HepG2 (cell line): ENCODE measurements at regions not wholly inside any gene's neighbourhood (a gene's known extent, or its start where the extent isn't known, plus 50 kb on each side); places are given as distances from the start of the nearest gene placed in this dataset.

Experiments used
- RBAK ChIP-seq: sonication (generic); formaldehyde crosslinking; IDR thresholded peaks from 2 replicates; pipeline ENCODE4 v1.5.1; 2020; ENCODE audit warnings: mild to moderate bottlenecking, missing genetic modification reagents
- RBM39 ChIP-seq: fragments of 200-400 bp; formaldehyde crosslinking; IDR thresholded peaks from one replicate; pipeline ENCODE4 v1.6.1; 2018; ENCODE audit warnings: antibody characterized with exemption, mild to moderate bottlenecking, low read depth, low read length; ENCODE audit not compliant: poor library complexity, severe bottlenecking
- SP140L ChIP-seq: sonication (generic); formaldehyde crosslinking; IDR thresholded peaks from 2 replicates; pipeline ENCODE4 v1.4.0; 2020; ENCODE audit warnings: missing genetic modification reagents, borderline replicate concordance
- ZBTB46 ChIP-seq: sonication (generic); formaldehyde crosslinking; IDR thresholded peaks from 2 replicates; pipeline ENCODE4 v1.4.0; 2020; ENCODE audit warnings: mild to moderate bottlenecking, missing genetic modification reagents, borderline replicate concordance
- ZNF354B ChIP-seq: sonication (generic); formaldehyde crosslinking; IDR thresholded peaks from 2 replicates; pipeline ENCODE4 v1.8.0; 2022; ENCODE audit warnings: mild to moderate bottlenecking, missing genetic modification reagents
- ZNF781 ChIP-seq: sonication (generic); formaldehyde crosslinking; IDR thresholded peaks from 2 replicates; pipeline ENCODE4 v1.5.1; 2020; ENCODE audit warnings: borderline replicate concordance, mild to moderate bottlenecking, missing genetic modification reagents; ENCODE audit errors: not compliant biosample characterization
- TF ChIP-seq, protein P1 (sequence below): sonication (generic); formaldehyde crosslinking; IDR thresholded peaks from 2 replicates; pipeline ENCODE4 v1.9.0; 2021; ENCODE audit warnings: mild to moderate bottlenecking, missing genetic modification reagents
- TF ChIP-seq, protein P2 (sequence below): sonication (generic); formaldehyde crosslinking; conservative IDR thresholded peaks from 2 replicates; pipeline ENCODE4 v1.5.0; 2020; ENCODE audit warnings: missing genetic modification reagents
- TF ChIP-seq, protein P3 (sequence below): fragments of 450-650 bp; IDR thresholded peaks from 2 replicates; pipeline ENCODE4 v1.6.1; 2017; ENCODE audit warnings: mild to moderate bottlenecking
- TF ChIP-seq, protein P4 (sequence below): sonication (generic); formaldehyde crosslinking; conservative IDR thresholded peaks from 2 replicates; pipeline ENCODE4 v1.4.0; 2020; ENCODE audit warnings: missing genetic modification reagents

GRCh38 chr16:64138621-64139020 lies 983.2 kb downstream of the CDH11 start (continued):
- TF ChIP-seq, protein P1, sequence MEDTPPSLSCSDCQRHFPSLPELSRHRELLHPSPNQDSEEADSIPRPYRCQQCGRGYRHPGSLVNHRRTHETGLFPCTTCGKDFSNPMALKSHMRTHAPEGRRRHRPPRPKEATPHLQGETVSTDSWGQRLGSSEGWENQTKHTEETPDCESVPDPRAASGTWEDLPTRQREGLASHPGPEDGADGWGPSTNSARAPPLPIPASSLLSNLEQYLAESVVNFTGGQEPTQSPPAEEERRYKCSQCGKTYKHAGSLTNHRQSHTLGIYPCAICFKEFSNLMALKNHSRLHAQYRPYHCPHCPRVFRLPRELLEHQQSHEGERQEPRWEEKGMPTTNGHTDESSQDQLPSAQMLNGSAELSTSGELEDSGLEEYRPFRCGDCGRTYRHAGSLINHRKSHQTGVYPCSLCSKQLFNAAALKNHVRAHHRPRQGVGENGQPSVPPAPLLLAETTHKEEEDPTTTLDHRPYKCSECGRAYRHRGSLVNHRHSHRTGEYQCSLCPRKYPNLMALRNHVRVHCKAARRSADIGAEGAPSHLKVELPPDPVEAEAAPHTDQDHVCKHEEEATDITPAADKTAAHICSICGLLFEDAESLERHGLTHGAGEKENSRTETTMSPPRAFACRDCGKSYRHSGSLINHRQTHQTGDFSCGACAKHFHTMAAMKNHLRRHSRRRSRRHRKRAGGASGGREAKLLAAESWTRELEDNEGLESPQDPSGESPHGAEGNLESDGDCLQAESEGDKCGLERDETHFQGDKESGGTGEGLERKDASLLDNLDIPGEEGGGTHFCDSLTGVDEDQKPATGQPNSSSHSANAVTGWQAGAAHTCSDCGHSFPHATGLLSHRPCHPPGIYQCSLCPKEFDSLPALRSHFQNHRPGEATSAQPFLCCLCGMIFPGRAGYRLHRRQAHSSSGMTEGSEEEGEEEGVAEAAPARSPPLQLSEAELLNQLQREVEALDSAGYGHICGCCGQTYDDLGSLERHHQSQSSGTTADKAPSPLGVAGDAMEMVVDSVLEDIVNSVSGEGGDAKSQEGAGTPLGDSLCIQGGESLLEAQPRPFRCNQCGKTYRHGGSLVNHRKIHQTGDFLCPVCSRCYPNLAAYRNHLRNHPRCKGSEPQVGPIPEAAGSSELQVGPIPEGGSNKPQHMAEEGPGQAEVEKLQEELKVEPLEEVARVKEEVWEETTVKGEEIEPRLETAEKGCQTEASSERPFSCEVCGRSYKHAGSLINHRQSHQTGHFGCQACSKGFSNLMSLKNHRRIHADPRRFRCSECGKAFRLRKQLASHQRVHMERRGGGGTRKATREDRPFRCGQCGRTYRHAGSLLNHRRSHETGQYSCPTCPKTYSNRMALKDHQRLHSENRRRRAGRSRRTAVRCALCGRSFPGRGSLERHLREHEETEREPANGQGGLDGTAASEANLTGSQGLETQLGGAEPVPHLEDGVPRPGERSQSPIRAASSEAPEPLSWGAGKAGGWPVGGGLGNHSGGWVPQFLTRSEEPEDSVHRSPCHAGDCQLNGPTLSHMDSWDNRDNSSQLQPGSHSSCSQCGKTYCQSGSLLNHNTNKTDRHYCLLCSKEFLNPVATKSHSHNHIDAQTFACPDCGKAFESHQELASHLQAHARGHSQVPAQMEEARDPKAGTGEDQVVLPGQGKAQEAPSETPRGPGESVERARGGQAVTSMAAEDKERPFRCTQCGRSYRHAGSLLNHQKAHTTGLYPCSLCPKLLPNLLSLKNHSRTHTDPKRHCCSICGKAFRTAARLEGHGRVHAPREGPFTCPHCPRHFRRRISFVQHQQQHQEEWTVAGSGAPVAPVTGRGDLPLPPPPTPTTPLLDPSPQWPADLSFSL (CRISPR knock-in tag) = no peak
- TF ChIP-seq ZNF354B (CRISPR knock-in tag) = no peak
- no peak for TF ChIP-seq ZNF781 (CRISPR knock-in tag)
- no peak for TF ChIP-seq RBM39
- TF ChIP-seq, protein P2, sequence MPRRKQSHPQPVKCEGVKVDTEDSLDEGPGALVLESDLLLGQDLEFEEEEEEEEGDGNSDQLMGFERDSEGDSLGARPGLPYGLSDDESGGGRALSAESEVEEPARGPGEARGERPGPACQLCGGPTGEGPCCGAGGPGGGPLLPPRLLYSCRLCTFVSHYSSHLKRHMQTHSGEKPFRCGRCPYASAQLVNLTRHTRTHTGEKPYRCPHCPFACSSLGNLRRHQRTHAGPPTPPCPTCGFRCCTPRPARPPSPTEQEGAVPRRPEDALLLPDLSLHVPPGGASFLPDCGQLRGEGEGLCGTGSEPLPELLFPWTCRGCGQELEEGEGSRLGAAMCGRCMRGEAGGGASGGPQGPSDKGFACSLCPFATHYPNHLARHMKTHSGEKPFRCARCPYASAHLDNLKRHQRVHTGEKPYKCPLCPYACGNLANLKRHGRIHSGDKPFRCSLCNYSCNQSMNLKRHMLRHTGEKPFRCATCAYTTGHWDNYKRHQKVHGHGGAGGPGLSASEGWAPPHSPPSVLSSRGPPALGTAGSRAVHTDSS (CRISPR knock-in tag) = no peak
- no peak for TF ChIP-seq SP140L (CRISPR knock-in tag)
- TF ChIP-seq, protein P3, sequence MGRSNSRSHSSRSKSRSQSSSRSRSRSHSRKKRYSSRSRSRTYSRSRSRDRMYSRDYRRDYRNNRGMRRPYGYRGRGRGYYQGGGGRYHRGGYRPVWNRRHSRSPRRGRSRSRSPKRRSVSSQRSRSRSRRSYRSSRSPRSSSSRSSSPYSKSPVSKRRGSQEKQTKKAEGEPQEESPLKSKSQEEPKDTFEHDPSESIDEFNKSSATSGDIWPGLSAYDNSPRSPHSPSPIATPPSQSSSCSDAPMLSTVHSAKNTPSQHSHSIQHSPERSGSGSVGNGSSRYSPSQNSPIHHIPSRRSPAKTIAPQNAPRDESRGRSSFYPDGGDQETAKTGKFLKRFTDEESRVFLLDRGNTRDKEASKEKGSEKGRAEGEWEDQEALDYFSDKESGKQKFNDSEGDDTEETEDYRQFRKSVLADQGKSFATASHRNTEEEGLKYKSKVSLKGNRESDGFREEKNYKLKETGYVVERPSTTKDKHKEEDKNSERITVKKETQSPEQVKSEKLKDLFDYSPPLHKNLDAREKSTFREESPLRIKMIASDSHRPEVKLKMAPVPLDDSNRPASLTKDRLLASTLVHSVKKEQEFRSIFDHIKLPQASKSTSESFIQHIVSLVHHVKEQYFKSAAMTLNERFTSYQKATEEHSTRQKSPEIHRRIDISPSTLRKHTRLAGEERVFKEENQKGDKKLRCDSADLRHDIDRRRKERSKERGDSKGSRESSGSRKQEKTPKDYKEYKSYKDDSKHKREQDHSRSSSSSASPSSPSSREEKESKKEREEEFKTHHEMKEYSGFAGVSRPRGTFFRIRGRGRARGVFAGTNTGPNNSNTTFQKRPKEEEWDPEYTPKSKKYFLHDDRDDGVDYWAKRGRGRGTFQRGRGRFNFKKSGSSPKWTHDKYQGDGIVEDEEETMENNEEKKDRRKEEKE = no peak
- no peak for TF ChIP-seq ZBTB46 (CRISPR knock-in tag)
- TF ChIP-seq RBAK = no peak
- TF ChIP-seq, protein P4, sequence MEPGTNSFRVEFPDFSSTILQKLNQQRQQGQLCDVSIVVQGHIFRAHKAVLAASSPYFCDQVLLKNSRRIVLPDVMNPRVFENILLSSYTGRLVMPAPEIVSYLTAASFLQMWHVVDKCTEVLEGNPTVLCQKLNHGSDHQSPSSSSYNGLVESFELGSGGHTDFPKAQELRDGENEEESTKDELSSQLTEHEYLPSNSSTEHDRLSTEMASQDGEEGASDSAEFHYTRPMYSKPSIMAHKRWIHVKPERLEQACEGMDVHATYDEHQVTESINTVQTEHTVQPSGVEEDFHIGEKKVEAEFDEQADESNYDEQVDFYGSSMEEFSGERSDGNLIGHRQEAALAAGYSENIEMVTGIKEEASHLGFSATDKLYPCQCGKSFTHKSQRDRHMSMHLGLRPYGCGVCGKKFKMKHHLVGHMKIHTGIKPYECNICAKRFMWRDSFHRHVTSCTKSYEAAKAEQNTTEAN (CRISPR knock-in tag) = no peak
